GM20000 (cell line): ENCODE measurements at regions not wholly inside any gene's neighbourhood (a gene's known extent, or its start where the extent isn't known, plus 50 kb on each side); places are given as distances from the start of the nearest gene placed in this dataset.

ENCODE experiments used
- DNase-seq: peaks from one replicate; pipeline ENCODE4 v3.0.0; 2012; ENCODE audit warnings: low spot score
- TF ChIP-seq, protein P1 (sequence below): IDR thresholded peaks from 2 replicates; pipeline ENCODE4 v1.5.1; 2012; ENCODE audit warnings: mild to moderate bottlenecking, control low read depth; ENCODE audit errors: extremely low read depth, missing control alignments

GRCh38 chr10:98332623-98333269 lies 64.8 kb upstream of the LOXL4 start:
- TF ChIP-seq, protein P1, sequence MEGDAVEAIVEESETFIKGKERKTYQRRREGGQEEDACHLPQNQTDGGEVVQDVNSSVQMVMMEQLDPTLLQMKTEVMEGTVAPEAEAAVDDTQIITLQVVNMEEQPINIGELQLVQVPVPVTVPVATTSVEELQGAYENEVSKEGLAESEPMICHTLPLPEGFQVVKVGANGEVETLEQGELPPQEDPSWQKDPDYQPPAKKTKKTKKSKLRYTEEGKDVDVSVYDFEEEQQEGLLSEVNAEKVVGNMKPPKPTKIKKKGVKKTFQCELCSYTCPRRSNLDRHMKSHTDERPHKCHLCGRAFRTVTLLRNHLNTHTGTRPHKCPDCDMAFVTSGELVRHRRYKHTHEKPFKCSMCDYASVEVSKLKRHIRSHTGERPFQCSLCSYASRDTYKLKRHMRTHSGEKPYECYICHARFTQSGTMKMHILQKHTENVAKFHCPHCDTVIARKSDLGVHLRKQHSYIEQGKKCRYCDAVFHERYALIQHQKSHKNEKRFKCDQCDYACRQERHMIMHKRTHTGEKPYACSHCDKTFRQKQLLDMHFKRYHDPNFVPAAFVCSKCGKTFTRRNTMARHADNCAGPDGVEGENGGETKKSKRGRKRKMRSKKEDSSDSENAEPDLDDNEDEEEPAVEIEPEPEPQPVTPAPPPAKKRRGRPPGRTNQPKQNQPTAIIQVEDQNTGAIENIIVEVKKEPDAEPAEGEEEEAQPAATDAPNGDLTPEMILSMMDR: no peak
- DNase-seq: no peak

DNA sequence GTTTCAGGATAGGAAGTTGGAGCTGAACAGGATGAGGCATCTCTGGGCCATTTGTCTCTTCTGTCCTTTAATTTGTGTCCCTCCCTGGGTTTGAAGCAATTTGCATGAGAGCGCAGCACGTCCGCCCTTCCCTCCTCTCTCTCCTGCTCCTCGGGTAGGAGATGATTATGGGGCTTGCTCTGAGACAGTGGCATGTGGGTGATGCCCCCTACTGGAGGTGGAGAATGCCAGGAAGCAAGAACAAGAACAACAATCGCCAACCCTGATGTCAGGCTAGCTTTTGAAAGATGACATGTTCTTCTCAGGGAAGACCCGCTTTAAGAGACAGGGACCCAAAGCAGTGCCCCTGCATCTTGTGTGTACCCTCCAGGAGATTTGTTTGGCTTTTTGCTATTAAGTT lies 63.9 kb upstream of the LOXL4 start:
- TF ChIP-seq, protein P1: peak; percentile 36
- DNase-seq: no peak

- TF ChIP-seq, protein P1: no peak
- DNase-seq: no peak
Measured at GRCh38 chr10:98330987-98331386, 63.0 kb upstream of the LOXL4 start.

DNA sequence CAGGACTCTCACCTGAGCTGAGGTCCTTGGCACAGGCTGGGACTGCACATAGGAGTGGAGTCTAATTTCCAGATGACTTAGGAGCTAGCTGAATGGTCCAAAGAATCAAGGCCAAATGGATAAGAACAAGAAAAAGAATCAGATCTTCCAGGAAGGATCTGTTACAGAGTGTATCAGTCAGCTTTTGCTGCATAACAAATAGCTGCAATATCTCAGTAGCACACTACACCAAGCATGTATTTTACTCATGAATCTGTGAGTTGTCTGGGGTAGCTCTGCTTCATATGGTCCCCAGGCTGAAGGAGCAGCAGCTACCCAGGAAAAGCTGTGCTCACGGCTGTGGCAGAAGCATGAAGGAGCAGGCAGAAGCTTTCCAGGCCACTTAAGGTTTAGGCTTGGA lies 60.6 kb upstream of the LOXL4 start:
- TF ChIP-seq, protein P1: no peak
- no peak for DNase-seq

GRCh38 chr10:98328163-98328562 lies 60.2 kb upstream of the LOXL4 start:
- DNase-seq: no peak
- TF ChIP-seq, protein P1: no peak

- TF ChIP-seq, protein P1: no peak
- no peak for DNase-seq
Measured at GRCh38 chr10:98326621-98327027, 58.6 kb upstream of the LOXL4 start.

DNA sequence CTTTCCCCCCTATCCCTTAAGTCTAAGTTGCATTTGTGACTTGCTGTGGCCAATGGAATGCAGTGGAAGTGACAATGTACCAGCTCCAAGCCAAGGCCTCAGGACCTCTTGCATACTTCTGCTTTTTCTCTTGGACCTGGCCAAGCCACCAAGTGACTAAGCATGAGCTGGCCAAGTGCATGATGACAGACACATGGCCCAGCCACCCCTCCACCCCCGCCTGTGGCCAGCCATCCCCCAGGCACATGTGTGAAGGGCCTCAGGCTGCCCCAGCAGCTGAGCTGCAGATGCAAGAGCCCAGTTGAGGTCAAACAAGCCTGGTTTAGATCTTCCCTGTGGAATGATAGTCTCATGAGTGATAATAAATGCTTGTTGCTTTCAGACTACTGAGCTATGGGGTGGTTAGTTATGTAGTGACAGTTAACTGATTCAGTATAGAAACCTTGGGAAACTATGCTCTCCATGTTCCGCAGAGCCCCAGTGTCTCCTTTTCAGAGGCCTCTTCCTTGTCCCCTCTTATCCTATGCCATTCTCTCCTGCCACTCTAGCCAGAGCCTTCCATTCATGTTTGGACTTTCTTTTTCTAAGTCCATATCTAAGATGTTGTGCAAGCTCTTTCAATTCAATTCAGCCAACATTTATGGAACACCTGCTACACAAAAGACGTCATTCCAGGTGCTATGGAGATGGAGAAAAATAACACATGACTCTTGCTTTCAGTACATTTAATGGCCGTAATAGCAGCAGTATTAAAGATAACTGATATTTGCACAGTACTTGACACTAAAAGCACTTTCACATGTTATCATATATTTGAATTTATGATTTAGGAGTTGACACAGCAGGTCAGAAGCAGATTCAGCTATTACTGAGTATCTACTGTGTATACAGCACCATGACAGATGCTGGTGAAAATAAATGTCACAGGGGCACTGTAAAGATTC lies 55.5 kb upstream of the LOXL4 start:
- TF ChIP-seq, protein P1: no peak
- DNase-seq: no peak
